Thoracic aorta (tissue), 2 donors: ENCODE measurements at regions not wholly inside any gene's neighbourhood (a gene's known extent, or its start where the extent isn't known, plus 50 kb on each side); places are given as distances from the start of the nearest gene placed in this dataset.

Experiments
- ATAC-seq: fragments of 150-250 bp; one replicate; pipeline ENCODE4 v1.8.0; 2017; ENCODE audit warnings: low read depth; ENCODE audit not compliant: insufficient number of reproducible peaks, low FRiP score
- DNase-seq: peaks from one replicate; pipeline ENCODE4 v3.0.0-alpha.2; 2020; ENCODE audit warnings: low spot score
- H3K27ac ChIP-seq, 2 donors: fragments of 200-600 bp; sonication (generic); 1 replicate in 1 of 2; 2 replicates in 1 of 2; pipeline ENCODE4 v1.5.1; 2016; ENCODE audit warnings: mild to moderate bottlenecking in 2 of 2, moderate library complexity in 2 of 2
- H3K27me3 ChIP-seq: fragments of 200-600 bp; sonication (generic); replicated peaks from 2 replicates; pipeline ENCODE4 v1.6.0; 2016; ENCODE audit warnings: mild to moderate bottlenecking; ENCODE audit not compliant: insufficient read depth
- H3K36me3 ChIP-seq: fragments of 200-600 bp; sonication (generic); one replicate; pipeline ENCODE4 v1.5.1; 2016
- H3K4me1 ChIP-seq, 2 donors: fragments of 200-600 bp; sonication (generic); 1 replicate in 1 of 2; 2 replicates in 1 of 2; pipeline versions ENCODE4 v1.5.1 to v1.6.0; 2016; ENCODE audit warnings: low read depth in 2 of 2, mild to moderate bottlenecking in 1 of 2; ENCODE audit not compliant: control insufficient read depth in 1 of 2
- H3K4me3 ChIP-seq: fragments of 200-600 bp; sonication (generic); 2 replicates; pipeline ENCODE4 v1.5.1; 2016; ENCODE audit warnings: mild to moderate bottlenecking
- H3K9me3 ChIP-seq: fragments of 200-600 bp; sonication (generic); 2 replicates; pipeline ENCODE4 v1.5.1; 2016
- CTCF ChIP-seq: fragments of 200-600 bp; sonication (generic); IDR thresholded peaks from one replicate; pipeline ENCODE4 v1.5.1; 2019; ENCODE audit warnings: antibody characterized with exemption

GRCh38 chr2:103638978-103639377, 877.1 kb downstream of the TMEM182 start:
- ATAC-seq (no peak), DNase-seq (no peak)
- no peak for TF ChIP-seq CTCF
- Histone ChIP-seq H3K27ac (no peak overlapping the region), H3K4me1 (no peaks in the 10 kb centered on the region), H3K27me3 (no peaks in the 10 kb centered on the region), H3K4me3 (no peak overlapping the region), H3K36me3 (no peaks in the 10 kb centered on the region), H3K9me3 (no peaks in the 10 kb centered on the region)

- DNase-seq, result no peak
- Histone ChIP-seq H3K9me3 (no peaks in the 10 kb centered on the region), H3K36me3 (no peaks in the 10 kb centered on the region), H3K27ac (no peak overlapping the region), H3K4me3 (no peak overlapping the region), H3K4me1 (no peaks in the 10 kb centered on the region), H3K27me3 (no peaks in the 10 kb centered on the region)
- ATAC-seq, result no peak
- TF ChIP-seq CTCF, result no peak
Measured at GRCh38 chr2:103656558-103656957, 894.7 kb downstream of the TMEM182 start.

- no peak for ATAC-seq
Measured at GRCh38 chr2:103660519-103660918, 898.7 kb downstream of the TMEM182 start.

GRCh38 chr2:103660947-103661346, 899.1 kb downstream of the TMEM182 start:
- no peaks in the 10 kb centered on the region for H3K9me3 ChIP-seq
- no peaks in the 10 kb centered on the region for H3K4me1 ChIP-seq
- no peak overlapping the region for H3K27ac ChIP-seq
- H3K27me3 ChIP-seq, result no peaks in the 10 kb centered on the region
- ATAC-seq (no peak), DNase-seq (no peak)
- TF ChIP-seq CTCF, result no peak
- H3K4me3 ChIP-seq, result no peak overlapping the region
- H3K36me3 ChIP-seq, result no peaks in the 10 kb centered on the region

More at GRCh38 chr2:103660519-103660918, 898.7 kb downstream of the TMEM182 start:
- Histone ChIP-seq H3K27me3 (no peaks in the 10 kb centered on the region), H3K27ac (no peak overlapping the region), H3K36me3 (no peaks in the 10 kb centered on the region), H3K4me1 (no peaks in the 10 kb centered on the region), H3K4me3 (no peak overlapping the region), H3K9me3 (no peaks in the 10 kb centered on the region)
- DNase-seq, result no peak
- TF ChIP-seq CTCF, result no peak

GRCh38 chr2:103664690-103665089, 902.9 kb downstream of the TMEM182 start:
- H3K4me1 ChIP-seq, result no peaks in the 10 kb centered on the region
- H3K4me3 ChIP-seq, result no peak overlapping the region
- no peaks in the 10 kb centered on the region for H3K9me3 ChIP-seq
- TF ChIP-seq CTCF, result no peak
- ATAC-seq (no peak), DNase-seq (no peak)
- no peaks in the 10 kb centered on the region for H3K27me3 ChIP-seq
- no peak overlapping the region for H3K27ac ChIP-seq
- H3K36me3 ChIP-seq, result no peaks in the 10 kb centered on the region
